ENCODE measurements at regions not wholly inside any gene's neighbourhood (a gene's known extent, or its start where the extent isn't known, plus 50 kb on each side); places are given as distances from the start of the nearest gene placed in this dataset.

GRCh38 chr1:57770236-57770635 is 346.4 kb upstream of the DAB1 start:
- H3K4me3 Mint-ChIP-seq = no peak overlapping the region
- ATAC-seq (replicated peaks) = no peak
- H3K36me3 Mint-ChIP-seq (ENCODE audit: low read depth) = no peaks in the 10 kb centered on the region
- no peaks in the 10 kb centered on the region for H3K4me1 Mint-ChIP-seq
- H3K27me3 Mint-ChIP-seq = peaks cover 4% of the 10 kb centered on the region
- H3K27ac Mint-ChIP-seq = no peak overlapping the region
- H3K9me3 Mint-ChIP-seq = no peaks in the 10 kb centered on the region

- H3K9me3 Mint-ChIP-seq = no peaks in the 10 kb centered on the region
- no peak overlapping the region for H3K27ac Mint-ChIP-seq
- H3K27me3 Mint-ChIP-seq = peaks cover 11% of the 10 kb centered on the region
- H3K36me3 Mint-ChIP-seq (ENCODE audit: low read depth) = no peaks in the 10 kb centered on the region
- no peaks in the 10 kb centered on the region for H3K4me1 Mint-ChIP-seq
- no peak for ATAC-seq (replicated peaks)
- H3K4me3 Mint-ChIP-seq = no peak overlapping the region
Measured at GRCh38 chr1:57761628-57762027, 337.8 kb upstream of the DAB1 start.

GRCh38 chr1:57752843-57753242 is 329.0 kb upstream of the DAB1 start:
- ATAC-seq (replicated peaks) = no peak

GRCh38 chr1:57748719-57749118 is 324.9 kb upstream of the DAB1 start:
- Mint-ChIP-seq H3K4me3 (no peak overlapping the region), H3K27ac (no peak overlapping the region), H3K27me3 (peaks cover 16% of the 10 kb centered on the region), H3K36me3 (ENCODE audit: low read depth) (no peaks in the 10 kb centered on the region), H3K4me1 (no peaks in the 10 kb centered on the region), H3K9me3 (no peaks in the 10 kb centered on the region)
- no peak for ATAC-seq (replicated peaks)

More at GRCh38 chr1:57752843-57753242, 329.0 kb upstream of the DAB1 start:
- Mint-ChIP-seq H3K9me3 (no peaks in the 10 kb centered on the region), H3K27me3 (peaks cover 11% of the 10 kb centered on the region), H3K4me3 (no peak overlapping the region), H3K27ac (no peak overlapping the region), H3K36me3 (ENCODE audit: low read depth) (no peaks in the 10 kb centered on the region), H3K4me1 (no peaks in the 10 kb centered on the region)

- no peaks in the 10 kb centered on the region for H3K9me3 Mint-ChIP-seq
- no peaks in the 10 kb centered on the region for H3K36me3 Mint-ChIP-seq (ENCODE audit: low read depth)
- H3K27me3 Mint-ChIP-seq = peaks cover 16% of the 10 kb centered on the region
- no peak overlapping the region for H3K4me3 Mint-ChIP-seq
- no peak for ATAC-seq (replicated peaks)
- H3K4me1 Mint-ChIP-seq = no peaks in the 10 kb centered on the region
- H3K27ac Mint-ChIP-seq = no peak overlapping the region
Measured at GRCh38 chr1:57747818-57748217, 324.0 kb upstream of the DAB1 start.

- H3K4me1 Mint-ChIP-seq = no peaks in the 10 kb centered on the region
- H3K36me3 Mint-ChIP-seq (ENCODE audit: low read depth) = no peaks in the 10 kb centered on the region
- ATAC-seq (replicated peaks) = no peak
- H3K9me3 Mint-ChIP-seq = no peaks in the 10 kb centered on the region
- H3K27ac Mint-ChIP-seq = no peak overlapping the region
- peaks cover 9% of the 10 kb centered on the region for H3K27me3 Mint-ChIP-seq
- no peak overlapping the region for H3K4me3 Mint-ChIP-seq
Measured at GRCh38 chr1:57741521-57741920, 317.7 kb upstream of the DAB1 start.

- no peak for ATAC-seq (replicated peaks)
- Mint-ChIP-seq H3K4me3 (no peak overlapping the region), H3K27me3 (peaks cover 13% of the 10 kb centered on the region), H3K4me1 (no peaks in the 10 kb centered on the region), H3K27ac (no peak overlapping the region), H3K9me3 (no peaks in the 10 kb centered on the region), H3K36me3 (ENCODE audit: low read depth) (no peaks in the 10 kb centered on the region)
Measured at GRCh38 chr1:57736940-57737339, 313.1 kb upstream of the DAB1 start.

- Mint-ChIP-seq H3K9me3 (no peaks in the 10 kb centered on the region), H3K27me3 (peaks cover 7% of the 10 kb centered on the region), H3K36me3 (ENCODE audit: low read depth) (no peaks in the 10 kb centered on the region), H3K4me1 (no peaks in the 10 kb centered on the region), H3K4me3 (no peak overlapping the region), H3K27ac (no peak overlapping the region)
- no peak for ATAC-seq (replicated peaks)
Measured at GRCh38 chr1:57729181-57729580, 305.3 kb upstream of the DAB1 start.

- Mint-ChIP-seq H3K9me3 (no peaks in the 10 kb centered on the region), H3K36me3 (ENCODE audit: low read depth) (no peaks in the 10 kb centered on the region), H3K4me1 (no peaks in the 10 kb centered on the region), H3K27ac (no peak overlapping the region), H3K4me3 (no peak overlapping the region), H3K27me3 (peaks cover 3% of the 10 kb centered on the region)
- no peak for ATAC-seq (replicated peaks)
Measured at GRCh38 chr1:57727121-57727520, 303.3 kb upstream of the DAB1 start.

- Mint-ChIP-seq H3K4me1 (no peaks in the 10 kb centered on the region), H3K9me3 (no peaks in the 10 kb centered on the region), H3K27ac (no peak overlapping the region), H3K27me3 (peaks cover 3% of the 10 kb centered on the region), H3K36me3 (ENCODE audit: low read depth) (no peaks in the 10 kb centered on the region), H3K4me3 (no peak overlapping the region)
- ATAC-seq (replicated peaks) = no peak
Measured at GRCh38 chr1:57725318-57725717, 301.5 kb upstream of the DAB1 start.

- Mint-ChIP-seq H3K9me3 (no peaks in the 10 kb centered on the region), H3K27me3 (peaks cover 3% of the 10 kb centered on the region), H3K4me3 (no peak overlapping the region), H3K27ac (no peak overlapping the region), H3K4me1 (no peaks in the 10 kb centered on the region), H3K36me3 (ENCODE audit: low read depth) (no peaks in the 10 kb centered on the region)
- no peak for ATAC-seq (replicated peaks)
Measured at GRCh38 chr1:57724535-57724934, 300.7 kb upstream of the DAB1 start.

GRCh38 chr1:57722285-57722978 is 298.6 kb upstream of the DAB1 start:
- H3K36me3 Mint-ChIP-seq (ENCODE audit: low read depth) = no peaks in the 10 kb centered on the region
- H3K4me3 Mint-ChIP-seq = no peak overlapping the region
- H3K4me1 Mint-ChIP-seq = no peaks in the 10 kb centered on the region
- no peaks in the 10 kb centered on the region for H3K27me3 Mint-ChIP-seq
- no peak for ATAC-seq (replicated peaks)
- no peaks in the 10 kb centered on the region for H3K9me3 Mint-ChIP-seq
- no peak overlapping the region for H3K27ac Mint-ChIP-seq

GRCh38 chr1:57721001-57721400 is 297.1 kb upstream of the DAB1 start:
- H3K9me3 Mint-ChIP-seq = no peaks in the 10 kb centered on the region
- no peak overlapping the region for H3K27ac Mint-ChIP-seq
- H3K4me1 Mint-ChIP-seq = no peaks in the 10 kb centered on the region
- H3K27me3 Mint-ChIP-seq = no peaks in the 10 kb centered on the region
- ATAC-seq (replicated peaks) = no peak
- H3K36me3 Mint-ChIP-seq (ENCODE audit: low read depth) = no peaks in the 10 kb centered on the region
- no peak overlapping the region for H3K4me3 Mint-ChIP-seq

- no peak for ATAC-seq (replicated peaks)
Measured at GRCh38 chr1:57719274-57719673, 295.4 kb upstream of the DAB1 start.

GRCh38 chr1:57713501-57713900 is 289.6 kb upstream of the DAB1 start:
- peaks cover 3% of the 10 kb centered on the region for H3K9me3 Mint-ChIP-seq
- no peak overlapping the region for H3K27ac Mint-ChIP-seq
- H3K27me3 Mint-ChIP-seq = peaks cover 10% of the 10 kb centered on the region
- H3K36me3 Mint-ChIP-seq (ENCODE audit: low read depth) = no peaks in the 10 kb centered on the region
- no peak overlapping the region for H3K4me3 Mint-ChIP-seq
- no peak for ATAC-seq (replicated peaks)
- H3K4me1 Mint-ChIP-seq = no peaks in the 10 kb centered on the region

More at GRCh38 chr1:57719274-57719673, 295.4 kb upstream of the DAB1 start:
- H3K9me3 Mint-ChIP-seq = peaks cover 2% of the 10 kb centered on the region
- no peaks in the 10 kb centered on the region for H3K4me1 Mint-ChIP-seq
- peaks cover 5% of the 10 kb centered on the region for H3K27me3 Mint-ChIP-seq
- no peak overlapping the region for H3K4me3 Mint-ChIP-seq
- no peak overlapping the region for H3K27ac Mint-ChIP-seq
- no peaks in the 10 kb centered on the region for H3K36me3 Mint-ChIP-seq (ENCODE audit: low read depth)

- no peaks in the 10 kb centered on the region for H3K4me1 Mint-ChIP-seq
- no peak overlapping the region for H3K4me3 Mint-ChIP-seq
- no peaks in the 10 kb centered on the region for H3K36me3 Mint-ChIP-seq (ENCODE audit: low read depth)
- no peak overlapping the region for H3K27ac Mint-ChIP-seq
- H3K27me3 Mint-ChIP-seq = peaks cover 10% of the 10 kb centered on the region
- no peak for ATAC-seq (replicated peaks)
- H3K9me3 Mint-ChIP-seq = peaks cover 3% of the 10 kb centered on the region
Measured at GRCh38 chr1:57712846-57713245, 289.0 kb upstream of the DAB1 start.
